Naive thymus-derived CD4-positive, alpha-beta T cell (primary cell): ENCODE measurements at regions not wholly inside any gene's neighbourhood (a gene's known extent, or its start where the extent isn't known, plus 50 kb on each side); places are given as distances from the start of the nearest gene placed in this dataset.

Source experiments
- ATAC-seq: fragments of 150-1000 bp; cut with Tn5 transposase; 2 replicates; pipeline ENCODE4 v1.10.0; 2021; ENCODE audit warnings: mild to moderate bottlenecking, moderate library complexity
- CTCF ChIA-PET: fragments of 350-600 bp; sonication (Branson Sonifier 250); formaldehyde crosslinking; loops from one replicate; lab custom pipeline; 2021; ENCODE audit warnings: antibody characterized with exemption; lab: Charles Lee
- POLR2A ChIA-PET: fragments of 350-600 bp; sonication (Branson Sonifier 250); formaldehyde crosslinking; loops from one replicate; lab custom pipeline; 2021; ENCODE audit warnings: antibody characterized with exemption, inconsistent platforms; lab: Charles Lee
- DNase-seq, 9 donors: peaks; one replicate each; pipeline versions ENCODE4 v3.0.0 to v3.0.0-alpha.2; 2020 to 2022; ENCODE audit warnings: mixed read lengths in 1 of 9
- H3K27ac ChIP-seq: one replicate; pipeline ENCODE4 v1.7.0; 2013; ENCODE audit warnings: mild to moderate bottlenecking, low read depth, low read length, moderate library complexity
- H3K27me3 ChIP-seq, 2 donors: one replicate each; pipeline ENCODE4 v1.7.0; 2013; ENCODE audit warnings: low read length in 2 of 2, mild to moderate bottlenecking in 2 of 2, moderate library complexity in 2 of 2; ENCODE audit not compliant: control insufficient read depth in 2 of 2, insufficient read depth in 2 of 2
- H3K36me3 ChIP-seq, 3 experiments: 1 replicate in 2 of 3; 2 replicates in 1 of 3; pipeline ENCODE4 v1.7.0; 2013; ENCODE audit warnings: low read length in 3 of 3, mild to moderate bottlenecking in 3 of 3, moderate library complexity in 1 of 3; ENCODE audit not compliant: insufficient read depth in 3 of 3, control insufficient read depth in 2 of 3
- H3K4me1 ChIP-seq, 2 donors: one replicate each; pipeline ENCODE4 v1.7.0; 2013; ENCODE audit warnings: low read length in 2 of 2, mild to moderate bottlenecking in 2 of 2, moderate library complexity in 1 of 2; ENCODE audit not compliant: control insufficient read depth in 2 of 2, insufficient read depth in 2 of 2
- H3K4me3 ChIP-seq: 2 replicates; pipeline ENCODE4 v1.7.0; 2013; ENCODE audit warnings: mild to moderate bottlenecking, low read length
- H3K9me3 ChIP-seq, 3 experiments: 1 replicate in 2 of 3; 2 replicates in 1 of 3; pipeline ENCODE4 v1.7.0; 2013; ENCODE audit warnings: low read length in 3 of 3; ENCODE audit not compliant: control insufficient read depth in 2 of 3
- H3K27ac Mint-ChIP-seq, 9 donors: one replicate each; pipeline ENCODE4 v1.8.0; 2020 to 2022; ENCODE audit warnings: mixed read lengths in 9 of 9, mild to moderate bottlenecking in 8 of 9, moderate library complexity in 5 of 9, inconsistent platforms in 2 of 9
- H3K27me3 Mint-ChIP-seq, 5 donors: one replicate each; pipeline ENCODE4 v1.8.0; 2021 to 2022; ENCODE audit warnings: mixed read lengths in 5 of 5, mild to moderate bottlenecking in 1 of 5
- H3K36me3 Mint-ChIP-seq, 5 donors: one replicate each; pipeline ENCODE4 v1.8.0; 2020 to 2022; ENCODE audit warnings: mixed read lengths in 5 of 5, mild to moderate bottlenecking in 3 of 5, inconsistent platforms in 1 of 5
- H3K4me1 Mint-ChIP-seq, 7 donors: one replicate each; pipeline ENCODE4 v1.8.0; 2020 to 2022; ENCODE audit warnings: mixed read lengths in 7 of 7, mild to moderate bottlenecking in 3 of 7, inconsistent platforms in 1 of 7
- H3K4me3 Mint-ChIP-seq, 10 donors: one replicate each; pipeline ENCODE4 v1.8.0; 2020 to 2022; ENCODE audit warnings: mild to moderate bottlenecking in 10 of 10, mixed read lengths in 10 of 10, moderate library complexity in 6 of 10, inconsistent platforms in 2 of 10
- H3K9me3 Mint-ChIP-seq, 11 donors: one replicate each; pipeline ENCODE4 v1.8.0; 2020 to 2022; ENCODE audit warnings: mixed read lengths in 11 of 11, mild to moderate bottlenecking in 4 of 11, inconsistent platforms in 1 of 11, moderate library complexity in 1 of 11
- intact Hi-C, 2 donors: fragments of 100-400 bp; cut with micrococcal nuclease; formaldehyde crosslinking; loops; one replicate each; pipeline ENCODE4 v1.15.1; 2023

GRCh38 chrX:110414679-110415439 lies 56.2 kb downstream of the RTL9 start:
- no peak for ATAC-seq
- CTCF ChIA-PET: interaction anchor here (0.7 to 2.7 kb wide), 4 partner anchors 256 to 723 kb away, joined by 3 to 10 read pairs (median 6); no protein-coding TSS in a partner anchor
- no peaks in the 10 kb centered on the region for H3K36me3 Mint-ChIP-seq

GRCh38 chrX:110415440-110416170 lies 57.0 kb downstream of the RTL9 start:
- H3K36me3 Mint-ChIP-seq: no peaks in the 10 kb centered on the region
- no peak overlapping the region for H3K27ac ChIP-seq
- DNase-seq (no peak), ATAC-seq (no peak)
- POLR2A ChIA-PET: no interaction called here
- H3K27me3 Mint-ChIP-seq: peaks cover 0 to 7% (median 0%) of the 10 kb centered on the region in 5 donors
- no peaks in the 10 kb centered on the region for H3K9me3 ChIP-seq
- intact Hi-C loops: no loop called here
- CTCF ChIA-PET: interaction anchor here (0.6 to 2.7 kb wide), 6 partner anchors 10 to 724 kb away, joined by 3 to 10 read pairs (median 6); no protein-coding TSS in a partner anchor
- no peaks in the 10 kb centered on the region for H3K27me3 ChIP-seq
- H3K27ac Mint-ChIP-seq: no peak overlapping the region
- no peaks in the 10 kb centered on the region for H3K9me3 Mint-ChIP-seq
- no peak overlapping the region for H3K4me3 ChIP-seq
- H3K4me1 Mint-ChIP-seq: peaks cover 0 to 6% (median 0%) of the 10 kb centered on the region in 7 donors
- H3K4me1 ChIP-seq: no peaks in the 10 kb centered on the region
- H3K36me3 ChIP-seq: no peaks in the 10 kb centered on the region
- no peak overlapping the region for H3K4me3 Mint-ChIP-seq

More at GRCh38 chrX:110414679-110415439, 56.2 kb downstream of the RTL9 start:
- no peak overlapping the region for H3K4me3 ChIP-seq
- no peaks in the 10 kb centered on the region for H3K4me1 ChIP-seq
- H3K4me3 Mint-ChIP-seq: no peak overlapping the region
- H3K27ac ChIP-seq: no peak overlapping the region
- H3K9me3 Mint-ChIP-seq: no peaks in the 10 kb centered on the region
- no peaks in the 10 kb centered on the region for H3K27me3 ChIP-seq
- no peak for DNase-seq
- POLR2A ChIA-PET: no interaction called here
- H3K36me3 ChIP-seq: no peaks in the 10 kb centered on the region
- H3K27ac Mint-ChIP-seq: no peak overlapping the region
- H3K4me1 Mint-ChIP-seq: peaks cover 0 to 6% (median 0%) of the 10 kb centered on the region in 7 donors
- intact Hi-C loops: loop anchor here (5.0 kb wide), 3 partner anchors 98 to 928 kb away; partner anchors contain the start of gene AMMECR1 (in 1 of the 2)
- H3K9me3 ChIP-seq: no peaks in the 10 kb centered on the region
- peaks cover 0 to 4% (median 0%) of the 10 kb centered on the region in 5 donors for H3K27me3 Mint-ChIP-seq

- H3K4me3 ChIP-seq: no peak overlapping the region
- no peaks in the 10 kb centered on the region for H3K4me1 ChIP-seq
- no peaks in the 10 kb centered on the region for H3K9me3 ChIP-seq
- ChIA-PET CTCF (interaction anchor here (1.4 to 2.6 kb wide), 2 partner anchors 261 to 270 kb away, joined by 4 to 10 read pairs; no protein-coding TSS in a partner anchor), POLR2A (no interaction called here)
- DNase-seq (no peak), ATAC-seq (no peak)
- H3K4me3 Mint-ChIP-seq: no peak overlapping the region
- no peak overlapping the region for H3K27ac ChIP-seq
- no peaks in the 10 kb centered on the region for H3K36me3 ChIP-seq
- peaks cover 0 to 7% (median 4%) of the 10 kb centered on the region in 5 donors for H3K27me3 Mint-ChIP-seq
- H3K36me3 Mint-ChIP-seq: no peaks in the 10 kb centered on the region
- H3K4me1 Mint-ChIP-seq: peaks cover 0 to 6% (median 0%) of the 10 kb centered on the region in 7 donors
- intact Hi-C loops: no loop called here
- no peak overlapping the region for H3K27ac Mint-ChIP-seq
- no peaks in the 10 kb centered on the region for H3K27me3 ChIP-seq
- no peaks in the 10 kb centered on the region for H3K9me3 Mint-ChIP-seq
These were observed 58.5 kb downstream of the RTL9 start for GRCh38 chrX:110417128-110417527.

GRCh38 chrX:110418316-110419235 lies 59.9 kb downstream of the RTL9 start:
- Mint-ChIP-seq H3K27ac (no peak overlapping the region), H3K4me3 (no peak overlapping the region), H3K27me3 (peaks cover 0 to 4% (median 0%) of the 10 kb centered on the region in 5 donors), H3K9me3 (no peaks in the 10 kb centered on the region), H3K4me1 (peaks cover 0 to 2% (median 0%) of the 10 kb centered on the region in 7 donors), H3K36me3 (no peaks in the 10 kb centered on the region)
- Histone ChIP-seq H3K27me3 (no peaks in the 10 kb centered on the region), H3K4me1 (no peaks in the 10 kb centered on the region), H3K4me3 (no peak overlapping the region), H3K36me3 (no peaks in the 10 kb centered on the region), H3K9me3 (no peaks in the 10 kb centered on the region), H3K27ac (no peak overlapping the region)
- ChIA-PET POLR2A (no interaction called here), CTCF (interaction anchor here (1.6 kb wide), 1 partner anchor 260 kb away, joined by 4 read pairs; no protein-coding TSS in a partner anchor)
- intact Hi-C loops: no loop called here
- DNase-seq (no peak), ATAC-seq (no peak)

- no peak for ATAC-seq
- no peaks in the 10 kb centered on the region for H3K4me1 Mint-ChIP-seq
- DNase-seq: no peak
- H3K4me1 ChIP-seq: no peaks in the 10 kb centered on the region
- peaks cover 0 to 4% (median 0%) of the 10 kb centered on the region in 5 donors for H3K27me3 Mint-ChIP-seq
- no peaks in the 10 kb centered on the region for H3K9me3 ChIP-seq
- intact Hi-C loops: no loop called here
- ChIA-PET CTCF (interaction anchor here (1.6 kb wide), 2 partner anchors 261 to 273 kb away, joined by 3 to 4 read pairs; no protein-coding TSS in a partner anchor), POLR2A (no interaction called here)
- H3K27me3 ChIP-seq: no peaks in the 10 kb centered on the region
- H3K9me3 Mint-ChIP-seq: no peaks in the 10 kb centered on the region
- H3K4me3 ChIP-seq: no peak overlapping the region
- H3K27ac ChIP-seq: no peak overlapping the region
- H3K36me3 Mint-ChIP-seq: no peaks in the 10 kb centered on the region
- H3K27ac Mint-ChIP-seq: no peak overlapping the region
- H3K4me3 Mint-ChIP-seq: no peak overlapping the region
- H3K36me3 ChIP-seq: no peaks in the 10 kb centered on the region
These were observed 60.9 kb downstream of the RTL9 start for GRCh38 chrX:110419512-110419911.
